Smooth muscle cell (in vitro differentiated cells): ENCODE measurements at regions not wholly inside any gene's neighbourhood (a gene's known extent, or its start where the extent isn't known, plus 50 kb on each side); places are given as distances from the start of the nearest gene placed in this dataset.

Source experiments
- DNase-seq: peaks from one replicate; lab custom pipeline; 2025; ENCODE audit not compliant: unreplicated experiment; lab: John Stamatoyannopoulos, UW
- H2AFZ ChIP-seq: fragments of 200-600 bp; sonication (generic); 2 replicates; pipeline ENCODE4 v1.6.0; 2016; ENCODE audit warnings: antibody characterized with exemption, low read depth, mild to moderate bottlenecking
- H3F3A ChIP-seq: fragments of 200-600 bp; sonication (generic); 2 replicates; pipeline ENCODE4 v1.6.0; 2017; ENCODE audit warnings: antibody characterized with exemption, low read depth
- H3K27ac ChIP-seq: fragments of 200-600 bp; sonication (generic); 2 replicates; pipeline ENCODE4 v1.5.1; 2016; ENCODE audit warnings: low read depth, mild to moderate bottlenecking
- H3K27me3 ChIP-seq: fragments of 200-600 bp; sonication (generic); 2 replicates; pipeline ENCODE4 v1.6.1; 2016; ENCODE audit warnings: low read depth, mild to moderate bottlenecking
- H3K36me3 ChIP-seq: fragments of 200-600 bp; sonication (generic); 2 replicates; pipeline ENCODE4 v1.5.1; 2016; ENCODE audit warnings: low read depth
- H3K4me1 ChIP-seq: fragments of 200-600 bp; sonication (generic); 2 replicates; pipeline ENCODE4 v1.5.1; 2016; ENCODE audit warnings: low read depth
- H3K4me2 ChIP-seq: fragments of 200-600 bp; sonication (generic); 2 replicates; pipeline ENCODE4 v1.6.0; 2016; ENCODE audit warnings: mild to moderate bottlenecking
- H3K4me3 ChIP-seq: fragments of 200-600 bp; sonication (generic); 2 replicates; pipeline ENCODE4 v1.5.1; 2016; ENCODE audit warnings: mild to moderate bottlenecking
- H3K79me2 ChIP-seq: fragments of 200-600 bp; sonication (generic); 2 replicates; pipeline ENCODE4 v1.6.0; 2016; ENCODE audit warnings: low read depth, mild to moderate bottlenecking
- H3K9ac ChIP-seq: fragments of 200-600 bp; sonication (generic); 2 replicates; pipeline ENCODE4 v1.6.0; 2016; ENCODE audit warnings: low read depth
- H3K9me3 ChIP-seq: fragments of 200-600 bp; sonication (generic); replicated peaks from 2 replicates; pipeline ENCODE4 v1.5.1; 2016; ENCODE audit warnings: low read depth
- H4K20me1 ChIP-seq: fragments of 200-600 bp; sonication (generic); 2 replicates; pipeline ENCODE4 v1.6.0; 2016; ENCODE audit warnings: low read depth
- WGBS: methylation state at CpG from one replicate; pipeline ENCODE4 v1.1.7; 2016; ENCODE audit warnings: low lambda C conversion rate; 5-methylcytosine and 5-hydroxymethylcytosine counted together
- TF ChIP-seq, protein P1 (sequence below): fragments of 200-600 bp; sonication (generic); IDR thresholded peaks from 2 replicates; pipeline ENCODE4 v1.5.1; 2017; ENCODE audit warnings: borderline replicate concordance, mild to moderate bottlenecking, antibody characterized with exemption; ENCODE audit not compliant: insufficient read depth, poor library complexity, severe bottlenecking

DNA sequence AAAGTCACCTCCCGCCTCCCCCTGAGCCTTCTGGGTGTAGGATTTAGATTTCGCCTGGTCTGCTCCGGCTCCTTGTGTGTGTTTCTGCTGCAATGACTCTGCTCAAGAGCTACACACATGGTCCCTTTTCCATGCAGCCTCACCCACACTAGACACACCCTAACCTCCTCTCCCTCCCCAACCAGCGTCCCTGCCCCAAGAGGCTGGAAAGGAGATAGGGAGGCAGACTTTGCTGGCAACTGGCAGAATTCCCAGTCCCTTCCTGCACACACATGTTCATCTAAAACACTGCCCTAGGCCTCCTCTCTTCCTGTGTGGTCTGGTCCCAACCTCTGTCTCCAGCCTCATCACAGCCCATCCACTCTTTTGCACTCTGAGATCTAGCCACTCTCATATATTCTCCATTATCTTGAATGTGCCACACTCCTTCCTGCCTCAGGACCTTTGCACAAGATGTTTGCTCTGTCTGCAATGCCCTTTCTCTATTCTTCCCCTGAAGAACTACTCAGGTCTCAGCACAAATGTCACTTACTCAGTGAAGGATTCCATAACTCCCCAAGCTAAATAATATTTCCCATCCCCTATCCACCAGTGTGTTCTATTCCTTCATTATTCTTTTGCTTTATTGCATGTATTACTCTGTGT lies 253.8 kb downstream of the CDK5RAP2 start:
- H3K4me2 ChIP-seq, result no peak overlapping the region
- 86% methylated on average over 4 of the region's 4 CpGs for WGBS

GRCh38 chr9:120324996-120325642 lies 254.8 kb downstream of the CDK5RAP2 start:
- Histone ChIP-seq H3K79me2 (no peaks in the 10 kb centered on the region), H3K4me2 (no peak overlapping the region), H3K27ac (no peak overlapping the region), H3K9me3 (no peaks in the 10 kb centered on the region), H3K9ac (no peak overlapping the region), H3K4me1 (no peaks in the 10 kb centered on the region), H3K36me3 (no peaks in the 10 kb centered on the region), H3K4me3 (no peak overlapping the region), H3F3A (no peaks in the 10 kb centered on the region), H2AFZ (no peak overlapping the region), H4K20me1 (no peaks in the 10 kb centered on the region), H3K27me3 (no peaks in the 10 kb centered on the region)
- 52% methylated on average over 5 of the region's 5 CpGs for WGBS
- no peak for DNase-seq
- TF ChIP-seq, protein P1, sequence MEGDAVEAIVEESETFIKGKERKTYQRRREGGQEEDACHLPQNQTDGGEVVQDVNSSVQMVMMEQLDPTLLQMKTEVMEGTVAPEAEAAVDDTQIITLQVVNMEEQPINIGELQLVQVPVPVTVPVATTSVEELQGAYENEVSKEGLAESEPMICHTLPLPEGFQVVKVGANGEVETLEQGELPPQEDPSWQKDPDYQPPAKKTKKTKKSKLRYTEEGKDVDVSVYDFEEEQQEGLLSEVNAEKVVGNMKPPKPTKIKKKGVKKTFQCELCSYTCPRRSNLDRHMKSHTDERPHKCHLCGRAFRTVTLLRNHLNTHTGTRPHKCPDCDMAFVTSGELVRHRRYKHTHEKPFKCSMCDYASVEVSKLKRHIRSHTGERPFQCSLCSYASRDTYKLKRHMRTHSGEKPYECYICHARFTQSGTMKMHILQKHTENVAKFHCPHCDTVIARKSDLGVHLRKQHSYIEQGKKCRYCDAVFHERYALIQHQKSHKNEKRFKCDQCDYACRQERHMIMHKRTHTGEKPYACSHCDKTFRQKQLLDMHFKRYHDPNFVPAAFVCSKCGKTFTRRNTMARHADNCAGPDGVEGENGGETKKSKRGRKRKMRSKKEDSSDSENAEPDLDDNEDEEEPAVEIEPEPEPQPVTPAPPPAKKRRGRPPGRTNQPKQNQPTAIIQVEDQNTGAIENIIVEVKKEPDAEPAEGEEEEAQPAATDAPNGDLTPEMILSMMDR, result no peak

More for the DNA sequence above, 253.8 kb downstream of the CDK5RAP2 start:
- TF ChIP-seq, protein P1, result no peak
- no peaks in the 10 kb centered on the region for H3F3A ChIP-seq
- no peak overlapping the region for H3K4me3 ChIP-seq
- no peaks in the 10 kb centered on the region for H3K36me3 ChIP-seq
- H3K4me1 ChIP-seq, result no peaks in the 10 kb centered on the region
- no peak overlapping the region for H3K9ac ChIP-seq
- no peak overlapping the region for H3K27ac ChIP-seq
- H3K9me3 ChIP-seq, result no peaks in the 10 kb centered on the region
- H4K20me1 ChIP-seq, result no peaks in the 10 kb centered on the region
- DNase-seq, result no peak
- H3K79me2 ChIP-seq, result no peaks in the 10 kb centered on the region
- no peaks in the 10 kb centered on the region for H3K27me3 ChIP-seq
- H2AFZ ChIP-seq, result no peak overlapping the region

DNA sequence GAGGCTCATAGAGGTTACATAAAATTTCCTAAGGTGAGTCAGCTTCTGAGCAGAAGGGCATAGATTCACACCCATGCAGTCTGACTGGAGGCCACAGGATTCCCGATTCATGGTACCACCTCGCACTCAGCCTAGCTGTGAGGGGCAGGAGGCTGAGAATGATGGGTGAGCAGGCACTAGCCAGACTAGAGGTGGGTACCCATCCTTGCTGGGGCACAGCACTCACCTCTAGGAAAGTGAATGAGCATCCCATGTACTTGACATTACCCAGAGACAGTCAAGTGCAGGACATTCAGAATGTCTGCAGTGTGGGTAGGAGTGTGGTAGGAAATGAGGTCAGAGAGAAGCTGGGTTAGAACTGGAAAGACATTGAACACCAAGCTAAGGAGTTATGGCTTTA lies 255.5 kb downstream of the CDK5RAP2 start:
- TF ChIP-seq, protein P1, result no peak
- 100% methylated on average over 2 of the region's 2 CpGs for WGBS
- no peaks in the 10 kb centered on the region for H3F3A ChIP-seq

DNA sequence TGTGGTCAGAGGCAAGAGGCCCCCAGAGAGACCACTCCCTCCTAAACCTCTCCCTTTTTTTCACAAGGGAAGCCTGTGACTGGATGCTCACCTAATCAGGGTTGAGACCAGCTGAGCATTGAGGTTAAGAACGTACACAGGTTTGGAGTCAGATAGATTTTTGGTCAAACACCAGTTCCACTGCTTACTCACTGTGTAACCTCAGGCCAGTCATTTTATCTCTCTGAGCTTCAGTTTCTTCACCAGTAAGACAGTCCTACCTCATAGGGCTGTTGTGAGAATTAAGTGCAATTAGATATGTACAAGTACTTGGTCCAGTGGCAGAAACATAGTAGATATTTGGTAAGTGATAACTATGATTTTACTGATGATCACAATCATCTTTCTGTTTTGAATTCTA lies 256.8 kb downstream of the CDK5RAP2 start:
- H4K20me1 ChIP-seq, result no peaks in the 10 kb centered on the region
- no peaks in the 10 kb centered on the region for H3K4me1 ChIP-seq
- H2AFZ ChIP-seq, result no peak overlapping the region
- WGBS, result 72% methylated on average over 1 of the region's 1 CpG
- TF ChIP-seq, protein P1, result no peak
- H3F3A ChIP-seq, result no peaks in the 10 kb centered on the region
- no peak overlapping the region for H3K27ac ChIP-seq
- H3K9me3 ChIP-seq, result no peaks in the 10 kb centered on the region
- DNase-seq, result no peak
- H3K4me3 ChIP-seq, result no peak overlapping the region
- no peaks in the 10 kb centered on the region for H3K27me3 ChIP-seq
- H3K9ac ChIP-seq, result no peak overlapping the region
- no peaks in the 10 kb centered on the region for H3K36me3 ChIP-seq
- no peak overlapping the region for H3K4me2 ChIP-seq
- no peaks in the 10 kb centered on the region for H3K79me2 ChIP-seq

More for the DNA sequence above, 255.5 kb downstream of the CDK5RAP2 start:
- no peak overlapping the region for H2AFZ ChIP-seq
- H3K4me1 ChIP-seq, result no peaks in the 10 kb centered on the region
- H3K4me3 ChIP-seq, result no peak overlapping the region
- H3K9ac ChIP-seq, result no peak overlapping the region
- DNase-seq, result no peak
- H3K9me3 ChIP-seq, result no peaks in the 10 kb centered on the region
- no peaks in the 10 kb centered on the region for H3K79me2 ChIP-seq
- no peak overlapping the region for H3K27ac ChIP-seq
- no peaks in the 10 kb centered on the region for H4K20me1 ChIP-seq
- H3K27me3 ChIP-seq, result no peaks in the 10 kb centered on the region
- H3K36me3 ChIP-seq, result no peaks in the 10 kb centered on the region
- no peak overlapping the region for H3K4me2 ChIP-seq
